ENCODE measurements at regions not wholly inside any gene's neighbourhood (a gene's known extent, or its start where the extent isn't known, plus 50 kb on each side); places are given as distances from the start of the nearest gene placed in this dataset.

GRCh38 chr1:168454211-168454815 lies 89.5 kb downstream of the XCL2 start:
- no peak overlapping the region for H2BK120ac ChIP-seq (replicated peaks; ENCODE audit: low read depth, low read length)
- H3K4ac ChIP-seq (replicated peaks; ENCODE audit: insufficient read length, low read depth, low read length): no peak overlapping the region
- H2BK15ac ChIP-seq (ENCODE audit: low read length): no peak overlapping the region
- H2AFZ ChIP-seq (ENCODE audit: low read length): no peak overlapping the region
- peaks cover 4 to 8% of the 10 kb centered on the region in 2 experiments; a peak in 2 of 4 replicates for H3K9me3 ChIP-seq (ENCODE audit: insufficient read depth in 2 of 2, low read depth in 1 of 2, low read length in 1 of 2)
- no peak overlapping the region for H3K56ac ChIP-seq (replicated peaks; ENCODE audit: insufficient read length, low read depth, low read length)
- H2BK12ac ChIP-seq (ENCODE audit: low read depth, low read length): no peak overlapping the region
- no peaks in the 10 kb centered on the region for H3K27me3 ChIP-seq (replicated peaks in 1 of 4; ENCODE audit: control insufficient read depth in 3 of 4, extremely low read depth in 1 of 4, insufficient read depth in 3 of 4, low read length in 3 of 4)
- no peak overlapping the region for H4K5ac ChIP-seq (ENCODE audit: insufficient read length, low read depth, low read length)
- H3K4me3 ChIP-seq (ENCODE audit: extremely low read depth in 1 of 4, insufficient read depth in 2 of 4, low read depth in 3 of 4, low read length in 4 of 4): no peak overlapping the region
- H3K79me1 ChIP-seq (ENCODE audit: low read depth, low read length): no peaks in the 10 kb centered on the region; the same call in 1 of the 2 replicates
- 92% methylated on average over 1 of the region's 1 CpG; no CpG with 5 or more reads in 1 of the 2 experiments for WGBS, 2 experiments (ENCODE audit: extremely low coverage in 1 of 2, insufficient coverage in 1 of 2, insufficient read length in 1 of 2, insufficient replicate concordance in 2 of 2, low coverage in 1 of 2, low lambda C conversion rate in 2 of 2, missing lambda C conversion rate in 1 of 2)
- no peak overlapping the region for H2BK5ac ChIP-seq (ENCODE audit: low read depth, low read length)
- H3K14ac ChIP-seq (ENCODE audit: insufficient read length): no peak overlapping the region
- no peak overlapping the region for H3K23ac ChIP-seq (ENCODE audit: insufficient read length)
- H3K79me2 ChIP-seq (ENCODE audit: control insufficient read depth in 1 of 2, insufficient read depth in 2 of 2, low read length in 2 of 2): no peaks in the 10 kb centered on the region
- H4K8ac ChIP-seq (ENCODE audit: extremely low read depth, insufficient read depth, low read length): no peak overlapping the region
- H4K20me1 ChIP-seq (replicated peaks in 1 of 2; ENCODE audit: control insufficient read depth in 1 of 2, insufficient read depth in 2 of 2, low read length in 2 of 2): no peaks in the 10 kb centered on the region
- no peak overlapping the region for H4K91ac ChIP-seq (replicated peaks; ENCODE audit: insufficient read length, low read length)
- H2AK5ac ChIP-seq (ENCODE audit: low read depth, low read length): no peak overlapping the region
- no peak overlapping the region for H3K27ac ChIP-seq (ENCODE audit: low read depth, low read length)
- POLR2A ChIA-PET (ENCODE audit: partially characterized antibody): no interaction called here
- DNase-seq (ENCODE audit: low read depth in 1 of 2, low spot score in 2 of 2): no peak
- no peak overlapping the region for H3K9ac ChIP-seq (replicated peaks in 1 of 4; ENCODE audit: extremely low read depth in 1 of 4, low read depth in 3 of 4, low read length in 3 of 4)
- H3K23me2 ChIP-seq (ENCODE audit: low read depth, low read length): no peaks in the 10 kb centered on the region
- CTCF ChIA-PET (ENCODE audit: partially characterized antibody): interaction anchor here (0.6 to 5.8 kb wide), 9 partner anchors 12 to 137 kb away, joined by 3 to 66 read pairs (median 4); no protein-coding TSS in a partner anchor
- no peak overlapping the region for H3K4me2 ChIP-seq (ENCODE audit: insufficient read depth in 1 of 2, low read depth in 2 of 2, low read length in 2 of 2)
- no peaks in the 10 kb centered on the region for H3K4me1 ChIP-seq (replicated peaks in 1 of 4; ENCODE audit: control insufficient read depth in 3 of 4, insufficient read depth in 4 of 4, low read length in 3 of 4)
- H3K18ac ChIP-seq (ENCODE audit: extremely low read depth, low read length): no peak overlapping the region
- FAIRE-seq: no peak
- H2BK20ac ChIP-seq (ENCODE audit: low read length): no peak overlapping the region
- H3K36me3 ChIP-seq (ENCODE audit: control insufficient read depth in 2 of 4, insufficient read depth in 4 of 4, low read length in 3 of 4): no peaks in the 10 kb centered on the region; a peak in 1 of 8 replicates
- TF ChIP-seq JUN (IDR thresholded peaks at IDR 0.05; ENCODE audit: low read depth, low read length) (no peak), HDAC6 (IDR thresholded peaks at IDR 0.05; ENCODE audit: low read depth, low read length) (no peak), KDM1A (IDR thresholded peaks at IDR 0.05; ENCODE audit: borderline replicate concordance, low read length) (no peak), ATF2 (IDR thresholded peaks at IDR 0.05; ENCODE audit: low read length) (no peak), TEAD4 (IDR thresholded peaks at IDR 0.05; ENCODE audit: low read depth, low read length) (no peak), TBP (IDR thresholded peaks at IDR 0.05; ENCODE audit: low read depth, low read length) (no peak), SIRT6 (IDR thresholded peaks at IDR 0.05; ENCODE audit: low read length) (no peak), POLR2A (IDR thresholded peaks at IDR 0.05; ENCODE audit: control extremely low read depth in 1 of 2, low read depth in 2 of 2, low read length in 2 of 2) (no peak)

Measured in H1 (cell line).